ENCODE measurements at regions not wholly inside any gene's neighbourhood (a gene's known extent, or its start where the extent isn't known, plus 50 kb on each side); places are given as distances from the start of the nearest gene placed in this dataset.
"Not testable (repeated sequence)": the region's sequence is repeated elsewhere in the genome, so short reads cannot be mapped to it uniquely, and the experiment has no call there.

DNA sequence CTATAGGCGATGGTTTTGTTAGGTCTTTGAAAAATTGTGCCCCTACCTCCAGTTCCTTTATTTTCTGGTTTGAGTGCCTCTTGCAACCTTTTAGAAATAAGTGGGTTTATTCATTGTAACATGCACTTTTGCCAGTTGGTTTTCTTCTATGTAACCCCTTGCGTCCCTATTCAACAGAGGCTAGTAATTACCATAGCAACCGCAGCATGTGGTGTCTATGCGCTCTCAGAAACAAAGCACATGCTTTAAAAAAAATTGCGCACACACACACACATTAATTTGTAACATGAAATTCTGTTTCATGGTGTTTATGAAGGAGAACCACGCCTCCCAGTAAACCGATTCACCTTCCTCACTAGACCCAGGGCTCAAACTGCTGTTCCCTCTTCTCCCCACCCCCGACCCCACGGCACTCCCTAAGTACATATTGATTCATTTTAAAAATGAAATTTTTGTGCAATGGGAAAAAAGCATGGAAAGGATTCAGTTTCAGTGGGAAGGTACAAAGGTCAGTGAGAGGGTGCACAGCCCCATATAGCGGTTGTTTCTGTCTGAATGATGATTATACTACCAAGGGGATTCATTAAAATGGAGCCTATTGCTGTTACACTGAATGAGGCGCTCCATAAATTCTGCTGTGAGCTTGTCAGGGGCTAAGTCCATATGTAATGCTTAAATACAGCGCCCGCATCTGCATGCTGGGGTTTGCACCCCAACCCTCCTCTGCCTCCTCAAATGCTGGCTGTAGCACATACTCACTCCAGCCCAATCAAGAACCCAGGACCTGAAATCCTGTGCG, 206.9 kb downstream of the ICOS start:
- DNase-seq (ENCODE audit: low read depth) = no peak

DNA sequence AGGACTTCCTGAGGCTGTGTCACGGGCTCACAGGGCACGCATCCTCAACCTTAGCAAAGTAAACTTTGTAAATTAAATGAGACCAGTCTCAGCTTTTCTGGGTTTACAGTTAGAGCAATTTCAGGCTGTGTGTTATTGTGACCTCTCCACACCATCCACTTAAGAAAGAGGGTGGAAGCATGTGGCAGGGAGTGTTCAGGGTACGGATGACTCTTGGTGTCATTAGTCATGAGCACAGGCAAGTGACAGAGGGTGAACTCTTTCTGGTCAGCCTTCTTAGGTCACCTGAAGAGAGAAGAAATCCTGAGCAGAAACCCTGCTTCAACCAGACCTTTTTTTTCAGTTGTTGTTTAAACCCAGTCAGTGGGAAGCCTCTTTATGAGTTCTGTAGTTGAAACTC, 207.9 kb downstream of the ICOS start:
- no peak for DNase-seq (ENCODE audit: low read depth)

DNA sequence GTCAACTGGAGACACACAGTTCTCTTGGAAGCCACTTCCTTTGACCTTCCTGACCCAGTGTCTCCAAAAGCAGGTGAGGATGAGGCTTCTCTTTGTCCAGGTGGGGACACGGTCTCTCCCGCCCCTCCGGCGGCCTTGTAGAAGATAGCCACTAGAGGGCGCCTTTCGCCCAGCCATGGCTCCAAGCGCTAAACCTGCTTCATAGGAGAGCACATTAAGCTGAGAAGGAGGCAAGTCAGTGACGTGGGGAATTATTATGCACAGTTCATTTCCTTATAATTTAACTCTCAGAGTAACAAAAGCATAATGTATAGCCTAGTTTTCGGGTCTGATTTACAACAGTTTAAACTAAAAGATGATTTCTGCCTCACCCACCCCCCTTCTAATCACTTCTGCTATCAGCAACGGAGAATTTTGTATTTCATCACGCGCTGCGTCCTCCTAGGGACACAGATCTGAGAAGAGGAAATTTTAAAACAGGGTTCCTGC, 208.7 kb downstream of the ICOS start:
- peak; percentile 68 for DNase-seq (ENCODE audit: low read depth)

DNA sequence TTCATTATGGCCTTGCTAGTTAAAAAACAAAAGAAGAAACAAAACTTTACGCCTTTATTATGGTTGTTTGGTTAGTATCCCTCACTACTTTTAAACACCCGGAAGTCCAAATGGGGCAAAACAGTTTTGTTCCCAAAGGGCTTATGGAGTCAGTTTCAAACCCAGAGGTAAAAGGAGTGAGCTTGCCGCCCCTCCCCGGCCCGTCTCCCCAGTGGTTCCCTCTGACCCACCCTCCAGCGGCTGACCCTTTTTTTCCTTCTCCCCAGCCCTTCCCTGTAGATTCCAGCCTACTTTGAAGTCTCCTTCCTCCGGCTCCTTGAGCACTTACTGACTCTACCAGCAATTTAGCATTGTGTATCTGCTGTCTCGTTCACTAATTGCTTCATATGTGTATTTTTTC, 209.2 kb downstream of the ICOS start:
- no peak for DNase-seq (ENCODE audit: low read depth)

DNA sequence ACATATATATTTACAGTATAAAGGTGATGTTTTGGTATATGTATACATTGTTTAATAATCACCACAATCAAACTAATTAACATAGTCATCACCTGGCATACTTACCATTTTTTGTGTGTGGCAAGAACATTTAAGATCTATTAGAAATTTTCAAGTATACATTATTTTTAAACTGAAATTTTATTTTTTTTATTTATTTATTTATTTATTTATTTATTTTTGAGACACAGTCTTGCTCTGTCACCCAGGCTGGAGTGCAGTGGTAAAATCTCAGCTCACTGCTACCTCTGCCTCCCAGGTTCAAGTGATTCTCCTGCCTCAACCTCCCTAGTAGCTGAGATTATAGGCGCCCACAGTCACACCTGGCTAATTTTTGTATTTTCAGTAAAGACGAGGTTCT, 210.5 kb downstream of the ICOS start:
- not testable (repeated sequence) for DNase-seq (ENCODE audit: low read depth)

DNA sequence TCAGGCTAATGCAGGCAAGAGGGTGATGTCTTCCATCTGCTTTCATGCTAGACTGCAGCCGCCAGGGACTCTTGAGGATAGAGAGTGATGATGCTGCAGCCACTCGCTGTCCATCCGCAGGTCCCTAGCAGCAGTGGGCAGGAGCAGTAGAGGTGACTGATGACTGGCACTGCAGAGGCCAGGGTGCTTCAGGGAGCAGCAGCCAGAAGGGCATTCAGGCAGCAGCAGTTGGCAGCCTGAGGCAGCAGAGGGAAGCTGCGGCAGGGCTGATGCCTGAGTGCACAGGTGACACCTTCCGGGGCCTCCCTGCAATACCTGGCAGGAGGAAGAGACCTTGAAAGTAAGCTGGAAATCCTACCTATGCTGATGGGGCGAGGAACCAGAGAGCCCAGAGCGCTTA, 214.2 kb downstream of the ICOS start:
- DNase-seq (ENCODE audit: low read depth) = no peak

DNA sequence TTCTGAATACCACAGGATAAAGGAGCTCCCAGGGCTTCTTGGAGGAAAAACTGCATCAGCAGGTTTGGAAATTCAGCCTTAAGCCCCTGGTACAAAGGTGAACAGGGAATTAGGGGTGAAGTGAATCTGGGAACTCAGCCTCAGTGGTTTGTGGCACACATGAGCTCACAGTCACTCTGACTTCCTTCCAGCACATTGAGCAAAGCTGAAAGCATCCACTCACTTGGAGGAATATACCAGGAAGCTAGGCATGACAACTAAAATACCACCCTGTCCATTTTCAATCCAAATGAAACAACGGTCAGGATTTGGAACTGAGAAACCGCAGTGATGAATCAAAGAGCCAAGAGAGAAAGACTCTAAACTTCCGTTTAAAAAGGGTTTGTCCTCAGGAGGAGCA, 216.1 kb downstream of the ICOS start:
- DNase-seq (ENCODE audit: low read depth) = peak; percentile 6

DNA sequence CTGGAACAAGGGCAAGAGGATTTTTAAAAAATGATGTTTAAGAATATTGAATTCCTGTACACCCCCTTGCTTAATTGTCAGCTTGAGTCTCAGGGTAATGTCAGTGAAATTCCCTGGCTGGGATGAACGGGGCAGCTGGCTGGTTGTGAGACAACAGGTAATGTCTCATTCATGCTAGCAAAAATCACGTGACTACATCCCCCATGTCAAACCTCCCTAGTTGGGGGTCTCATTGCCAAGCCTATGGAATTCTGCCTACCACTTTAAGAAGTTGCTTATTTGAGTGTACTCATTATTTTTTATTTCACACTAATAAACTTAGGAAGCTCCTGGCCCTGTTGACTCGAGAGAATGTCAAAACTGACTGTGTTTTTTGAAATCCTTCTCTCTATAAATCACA, 218.3 kb downstream of the ICOS start:
- no peak for DNase-seq (ENCODE audit: low read depth)

DNA sequence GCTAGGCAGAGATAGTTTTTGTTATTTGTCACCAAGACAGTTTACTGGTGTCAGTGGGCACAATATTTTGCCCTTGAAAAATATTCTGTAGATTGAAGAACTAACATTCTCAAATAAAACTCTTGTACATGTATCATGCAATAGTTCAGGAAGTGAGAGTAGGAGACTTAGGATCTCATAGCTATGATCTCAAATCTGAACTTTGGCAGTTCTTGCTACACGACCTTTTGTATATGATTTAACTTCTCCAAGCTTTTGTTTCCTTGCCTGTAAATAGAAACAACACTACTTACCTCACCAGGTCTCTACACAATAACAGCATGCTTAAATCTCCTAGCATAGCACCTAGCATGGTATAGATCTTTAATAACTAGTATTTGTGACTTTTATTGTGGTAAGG, 219.9 kb downstream of the ICOS start:
- no peak for DNase-seq (ENCODE audit: low read depth)

DNA sequence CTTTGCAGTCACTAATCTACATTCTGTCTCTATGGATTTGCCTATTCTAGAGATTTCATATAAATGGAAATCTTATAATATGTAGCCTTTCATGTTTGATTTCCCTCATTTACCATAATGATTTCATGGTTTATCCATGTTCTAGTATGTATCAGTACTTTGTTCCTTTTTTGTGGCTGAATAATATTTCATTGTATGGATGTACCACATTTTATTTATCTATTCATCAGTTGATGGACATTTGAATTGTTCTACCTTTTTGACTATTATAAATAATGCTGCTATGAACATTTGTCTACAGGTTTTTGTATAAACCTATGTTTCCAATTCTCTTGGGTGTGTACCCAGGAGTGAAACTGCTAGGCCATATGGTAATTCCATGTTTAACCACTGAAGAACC, 221.1 kb downstream of the ICOS start:
- no peak for DNase-seq (ENCODE audit: low read depth)

DNA sequence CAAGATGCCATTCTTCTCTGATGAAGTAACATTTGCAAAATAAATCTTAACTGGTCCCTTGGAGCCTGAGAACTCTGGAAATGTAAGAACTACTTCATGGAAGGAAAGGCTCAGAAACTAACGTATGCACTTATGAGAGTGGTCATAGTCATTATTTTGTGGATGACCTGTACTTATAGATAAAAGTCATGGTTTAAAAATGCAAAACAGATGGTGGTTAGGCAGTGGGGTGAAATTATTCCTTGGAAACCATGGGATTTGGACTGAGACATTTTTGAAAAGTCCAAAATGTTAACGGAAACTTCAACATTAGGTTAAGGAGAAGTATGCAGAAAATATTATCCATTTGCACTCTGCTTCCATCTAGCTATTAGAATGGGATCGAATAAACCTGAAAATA, 223.0 kb downstream of the ICOS start:
- no peak for DNase-seq (ENCODE audit: low read depth)

DNA sequence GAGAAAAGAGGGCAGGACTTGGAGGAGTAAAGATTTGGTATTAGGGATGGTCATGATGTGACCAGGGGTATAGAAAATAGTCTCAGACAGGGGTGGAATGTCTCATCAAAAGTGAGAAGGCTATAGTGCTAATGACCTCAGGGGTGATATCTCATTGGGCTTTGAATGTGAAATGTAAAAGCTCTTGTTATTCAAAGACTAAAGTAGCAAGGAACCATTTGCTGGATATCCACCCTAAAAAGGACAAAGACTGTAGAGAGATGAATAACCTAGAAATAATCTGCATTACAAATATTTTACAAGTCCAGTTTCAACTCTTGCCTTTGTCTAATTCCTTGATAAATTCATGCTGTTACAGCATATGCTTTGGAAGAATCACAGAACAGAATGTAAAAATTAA, 224.4 kb downstream of the ICOS start:
- DNase-seq (ENCODE audit: low read depth) = no peak

DNA sequence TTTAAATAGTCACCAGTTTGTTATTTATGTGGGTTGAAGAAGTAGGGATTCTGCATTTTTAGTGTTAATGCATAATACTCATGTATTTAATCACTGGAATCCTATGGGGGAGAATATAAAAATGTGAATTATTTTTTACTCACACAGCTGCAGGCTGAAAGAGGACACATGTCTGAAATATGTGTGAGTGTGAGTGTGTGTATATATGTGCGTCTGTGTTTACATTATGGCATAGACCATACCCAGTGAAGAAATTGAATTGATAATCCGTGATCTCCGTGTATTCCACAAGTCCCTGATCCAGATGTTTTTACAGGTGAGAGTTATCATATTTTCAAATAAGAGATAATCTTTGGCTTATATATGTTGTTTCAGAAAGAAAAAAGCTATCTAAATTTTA, 225.3 kb downstream of the ICOS start:
- DNase-seq (ENCODE audit: low read depth) = no peak

DNA sequence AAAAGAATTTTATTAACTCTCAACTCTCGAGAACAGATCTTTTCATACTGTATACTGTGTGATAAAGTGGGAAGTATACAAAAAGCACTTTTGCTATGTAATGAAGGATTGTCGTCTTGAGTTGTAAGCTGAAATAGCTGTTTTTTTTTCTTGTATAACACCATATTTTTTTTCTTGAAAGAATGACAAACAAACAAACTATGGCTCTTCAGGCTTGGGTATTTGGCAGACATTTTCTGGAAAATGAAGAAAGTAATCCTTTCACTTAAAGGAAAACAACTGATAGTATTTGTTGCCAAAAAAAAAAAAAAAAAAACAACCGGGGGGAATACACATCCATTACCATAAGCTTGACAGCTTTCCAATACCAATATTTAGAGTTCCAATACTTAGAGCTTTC, 230.4 kb downstream of the ICOS start:
- no peak for DNase-seq (ENCODE audit: low read depth)

DNA sequence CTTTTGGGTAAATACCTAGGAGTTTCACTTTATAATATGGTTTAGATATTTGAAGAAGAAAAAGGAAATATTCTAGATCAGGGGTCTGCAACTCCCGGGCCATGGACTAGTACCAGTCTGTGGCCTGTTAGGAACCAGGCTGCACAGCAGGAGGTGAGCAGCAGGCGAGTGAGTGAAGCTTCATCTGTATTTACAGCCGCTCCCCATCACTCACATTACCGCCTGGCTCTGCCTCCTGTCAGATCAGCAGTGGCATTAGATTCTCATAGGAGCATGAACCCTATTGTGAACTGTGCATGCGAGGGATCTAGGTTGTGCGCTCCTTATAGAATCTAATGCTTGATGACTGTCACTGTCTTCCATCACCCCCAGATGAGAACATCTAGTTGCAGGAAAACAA, 231.1 kb downstream of the ICOS start:
- not testable (repeated sequence) for DNase-seq (ENCODE audit: low read depth)

DNA sequence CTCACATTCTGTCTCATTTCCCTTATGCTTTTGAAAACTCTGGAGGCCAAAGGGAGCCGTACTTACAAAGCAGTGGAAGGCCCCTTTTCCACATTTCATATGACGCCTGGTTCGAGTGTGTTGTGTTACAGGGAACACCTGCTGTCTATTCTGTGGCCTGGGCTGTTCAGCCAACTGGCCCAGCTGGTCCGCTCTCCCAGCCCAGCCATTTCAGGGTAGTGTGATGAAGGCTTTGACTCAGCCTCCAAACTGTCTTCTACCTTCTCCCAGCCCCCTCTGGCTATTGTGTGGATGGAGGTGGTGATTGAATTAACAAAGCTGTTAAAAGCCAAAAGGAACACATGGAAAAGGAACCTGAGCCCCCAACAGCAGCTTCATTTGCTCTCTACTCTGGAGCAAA, 233.8 kb downstream of the ICOS start:
- DNase-seq (ENCODE audit: low read depth) = no peak

DNA sequence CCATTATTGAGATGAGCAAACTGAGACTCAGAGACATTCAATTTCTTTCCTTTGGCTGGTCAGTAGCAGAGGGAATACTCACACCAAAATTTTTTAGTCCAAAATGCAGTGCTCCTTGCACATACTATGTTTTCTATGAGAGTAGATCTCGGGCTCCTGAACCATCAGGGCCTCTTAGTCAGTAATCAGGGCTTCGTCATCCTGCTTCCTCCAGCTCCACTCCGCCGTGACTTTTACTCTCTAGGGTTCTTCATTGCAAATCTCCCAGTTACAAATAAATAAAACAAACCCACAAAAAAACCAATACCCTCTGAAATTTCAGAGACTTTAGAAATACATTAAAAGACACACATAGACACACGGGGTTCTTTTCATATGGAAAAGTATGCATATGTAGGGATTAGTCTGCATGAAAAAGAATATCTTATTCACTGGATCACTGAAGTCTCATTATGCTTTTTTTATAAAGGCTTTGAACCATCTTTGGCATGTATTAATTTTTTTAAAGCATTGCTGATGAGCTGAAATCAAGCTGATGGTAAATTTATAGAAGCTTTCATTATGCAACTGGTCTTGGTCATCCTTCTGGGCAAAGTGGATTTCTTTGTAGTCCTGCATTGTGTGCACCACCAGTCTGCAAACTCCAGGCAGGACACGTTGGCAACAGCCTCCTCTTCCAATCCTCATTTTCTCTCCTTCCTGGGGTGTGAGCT, 235.0 kb downstream of the ICOS start:
- DNase-seq (ENCODE audit: low read depth) = no peak

DNA sequence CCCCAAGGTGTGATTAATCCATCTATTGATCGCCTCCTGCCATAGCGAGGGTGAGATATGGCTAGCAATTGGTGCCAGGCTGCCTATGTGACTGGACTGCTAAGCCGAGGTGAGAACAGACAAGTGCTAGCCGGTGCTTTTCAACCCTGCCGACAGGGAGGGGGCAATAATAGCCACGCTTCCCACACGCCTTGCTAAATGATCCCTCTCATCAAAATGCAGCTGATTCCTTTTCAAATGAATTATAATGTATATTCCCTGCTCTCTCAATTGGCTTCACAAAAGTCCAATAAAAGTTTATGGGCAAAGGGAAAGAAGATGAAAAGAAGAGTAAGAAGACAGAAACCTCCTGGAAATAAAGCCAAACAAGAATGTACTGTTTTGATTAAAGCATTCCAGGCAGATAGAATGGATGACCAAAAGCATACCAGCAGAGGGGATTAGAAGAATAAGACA, 235.6 kb downstream of the ICOS start:
- no peak for DNase-seq (ENCODE audit: low read depth)

DNA sequence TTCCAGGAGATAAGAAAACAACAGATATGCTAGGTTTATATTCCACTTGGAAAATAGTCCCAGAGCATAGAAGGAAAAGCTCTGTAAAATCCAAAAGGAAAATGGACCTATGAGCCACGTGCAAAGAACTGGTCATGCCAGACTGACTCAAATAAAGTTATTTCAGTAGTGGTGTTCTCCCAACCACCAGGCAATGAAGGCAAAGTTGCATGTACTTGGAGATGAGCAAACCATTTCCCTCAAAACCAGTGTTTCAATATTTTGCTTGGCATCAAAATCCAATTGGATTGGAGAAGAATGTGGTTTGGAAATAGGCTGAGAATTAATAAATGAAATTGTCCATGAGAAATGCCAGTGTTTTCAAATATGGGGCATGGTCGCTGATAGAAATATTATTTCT, 237.5 kb downstream of the ICOS start:
- DNase-seq (ENCODE audit: low read depth) = no peak

DNA sequence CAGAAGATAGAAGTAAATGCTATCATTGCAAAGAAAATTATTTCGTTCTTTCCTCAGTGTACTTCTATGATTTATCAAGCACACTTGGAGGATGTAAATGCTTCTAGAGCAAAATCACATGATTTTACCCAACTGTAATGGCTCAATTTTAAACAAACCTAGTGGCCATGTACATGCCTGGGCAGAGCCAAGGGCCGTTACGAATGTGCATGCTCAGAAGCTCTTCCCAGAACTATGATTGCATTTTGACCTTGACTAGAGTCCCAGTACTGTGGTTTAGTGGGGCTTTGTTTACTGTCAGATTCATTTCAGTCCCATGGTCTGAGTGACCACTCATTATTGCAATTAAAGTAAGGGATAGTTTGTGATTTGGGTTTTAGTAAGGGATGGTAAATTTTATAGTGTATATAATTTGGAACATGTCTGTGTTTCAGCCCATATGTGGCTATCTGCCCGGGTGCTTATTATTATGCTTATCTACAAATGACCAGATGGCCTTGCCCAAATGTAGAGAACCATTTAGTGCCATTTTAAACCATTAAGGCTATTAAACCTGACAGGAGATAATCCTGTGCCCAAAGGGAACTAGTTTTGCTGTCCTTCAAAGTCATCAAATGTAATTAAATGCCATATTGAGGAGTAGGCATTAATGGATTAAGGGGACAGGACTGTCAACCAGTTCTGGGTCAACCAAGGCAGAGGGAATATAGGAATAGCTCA, 239.1 kb downstream of the ICOS start:
- DNase-seq (ENCODE audit: low read depth) = no peak

DNA sequence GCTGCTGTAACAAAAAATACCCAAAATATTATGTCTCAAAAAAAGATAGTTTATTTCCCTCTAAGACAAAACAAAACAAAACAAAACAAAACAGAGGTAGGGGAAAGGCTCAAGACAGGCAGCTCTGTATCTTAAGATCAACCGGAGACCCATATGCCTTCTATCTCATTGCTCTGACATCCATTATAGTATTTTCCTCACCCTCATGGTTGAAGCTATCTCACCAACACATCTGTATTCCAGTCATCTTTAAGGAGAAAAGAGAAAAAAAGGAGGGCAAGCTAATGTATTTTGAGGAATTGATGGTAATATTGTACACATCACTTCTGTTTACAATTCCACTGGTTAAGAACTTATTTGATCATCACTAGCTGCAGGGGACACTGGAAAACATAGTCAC, 239.7 kb downstream of the ICOS start:
- DNase-seq (ENCODE audit: low read depth) = no peak

DNA sequence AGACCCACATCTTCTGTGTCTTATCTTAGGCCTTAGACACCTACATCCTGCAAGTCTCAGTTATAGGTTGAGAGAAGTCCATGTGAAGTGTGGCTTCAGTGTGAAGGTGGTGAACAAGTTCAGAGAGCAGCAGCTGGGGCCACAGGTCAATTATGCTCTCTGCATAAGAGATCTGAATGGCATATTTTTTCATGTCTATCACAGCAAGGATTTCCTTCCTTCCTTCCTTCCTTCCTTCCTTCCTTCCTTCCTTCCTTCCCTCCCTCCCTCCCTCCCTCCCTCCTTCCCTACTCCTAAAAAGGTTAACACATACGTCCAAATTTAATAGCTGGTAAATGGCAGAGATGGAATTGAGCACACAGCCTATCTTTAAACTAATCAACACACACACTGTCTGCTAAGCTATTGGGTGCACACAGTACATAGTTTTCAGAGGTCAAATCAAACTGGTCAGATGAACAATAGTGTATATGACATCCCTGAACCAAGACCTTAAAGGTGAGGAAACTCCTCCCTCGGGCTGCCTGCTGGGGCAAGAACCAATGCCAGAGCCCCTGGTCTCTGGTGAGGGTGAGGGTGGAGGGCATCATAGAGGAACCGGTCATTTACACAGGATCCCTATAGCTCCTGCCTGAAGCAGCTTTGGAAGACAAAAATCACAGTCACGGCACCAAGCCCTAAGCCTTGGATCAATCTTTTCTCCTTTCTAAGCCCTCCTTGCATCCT, 240.9 kb downstream of the ICOS start:
- DNase-seq (ENCODE audit: low read depth) = no peak
